Coronary artery (tissue), 2 donors: ENCODE measurements at regions not wholly inside any gene's neighbourhood (a gene's known extent, or its start where the extent isn't known, plus 50 kb on each side); places are given as distances from the start of the nearest gene placed in this dataset.

Experiments
- DNase-seq: peaks from one replicate; pipeline ENCODE4 v3.0.0-alpha.2; 2017; ENCODE audit warnings: low spot score
- H3K27ac ChIP-seq, 2 donors: fragments of 200-600 bp; sonication (generic); one replicate each; pipeline ENCODE4 v1.5.1; 2016 to 2019
- H3K4me3 ChIP-seq: fragments of 200-600 bp; sonication (generic); 2 replicates; pipeline ENCODE4 v1.5.1; 2016; ENCODE audit warnings: mild to moderate bottlenecking, moderate library complexity
- TF ChIP-seq, protein P1 (sequence below): fragments of 200-600 bp; sonication (generic); IDR thresholded peaks from one replicate; pipeline ENCODE4 v1.5.1; 2019; ENCODE audit warnings: antibody characterized with exemption

DNA sequence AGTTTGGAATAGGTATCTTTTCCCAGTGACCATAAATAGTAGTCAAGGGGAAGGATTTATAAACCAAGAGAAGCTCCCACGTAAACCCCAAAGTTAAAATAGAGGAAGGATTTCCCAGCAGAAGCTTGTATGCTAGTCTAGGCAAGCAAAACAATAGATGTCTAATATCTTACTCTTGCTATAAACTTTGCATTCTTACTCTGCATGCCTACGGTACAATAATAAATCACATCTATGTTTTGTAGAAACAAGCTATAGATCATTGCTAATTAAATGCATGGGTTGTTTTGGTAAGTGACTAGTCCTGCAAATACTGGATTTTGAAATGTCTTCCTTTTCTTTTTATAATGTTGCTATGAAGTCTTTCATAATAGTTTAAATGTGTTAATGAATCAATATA is 585.5 kb downstream of the INHBA start:
- H3K27ac ChIP-seq, result no peak overlapping the region
- TF ChIP-seq, protein P1, sequence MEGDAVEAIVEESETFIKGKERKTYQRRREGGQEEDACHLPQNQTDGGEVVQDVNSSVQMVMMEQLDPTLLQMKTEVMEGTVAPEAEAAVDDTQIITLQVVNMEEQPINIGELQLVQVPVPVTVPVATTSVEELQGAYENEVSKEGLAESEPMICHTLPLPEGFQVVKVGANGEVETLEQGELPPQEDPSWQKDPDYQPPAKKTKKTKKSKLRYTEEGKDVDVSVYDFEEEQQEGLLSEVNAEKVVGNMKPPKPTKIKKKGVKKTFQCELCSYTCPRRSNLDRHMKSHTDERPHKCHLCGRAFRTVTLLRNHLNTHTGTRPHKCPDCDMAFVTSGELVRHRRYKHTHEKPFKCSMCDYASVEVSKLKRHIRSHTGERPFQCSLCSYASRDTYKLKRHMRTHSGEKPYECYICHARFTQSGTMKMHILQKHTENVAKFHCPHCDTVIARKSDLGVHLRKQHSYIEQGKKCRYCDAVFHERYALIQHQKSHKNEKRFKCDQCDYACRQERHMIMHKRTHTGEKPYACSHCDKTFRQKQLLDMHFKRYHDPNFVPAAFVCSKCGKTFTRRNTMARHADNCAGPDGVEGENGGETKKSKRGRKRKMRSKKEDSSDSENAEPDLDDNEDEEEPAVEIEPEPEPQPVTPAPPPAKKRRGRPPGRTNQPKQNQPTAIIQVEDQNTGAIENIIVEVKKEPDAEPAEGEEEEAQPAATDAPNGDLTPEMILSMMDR, result no peak
- no peak overlapping the region for H3K4me3 ChIP-seq
- DNase-seq, result no peak

DNA sequence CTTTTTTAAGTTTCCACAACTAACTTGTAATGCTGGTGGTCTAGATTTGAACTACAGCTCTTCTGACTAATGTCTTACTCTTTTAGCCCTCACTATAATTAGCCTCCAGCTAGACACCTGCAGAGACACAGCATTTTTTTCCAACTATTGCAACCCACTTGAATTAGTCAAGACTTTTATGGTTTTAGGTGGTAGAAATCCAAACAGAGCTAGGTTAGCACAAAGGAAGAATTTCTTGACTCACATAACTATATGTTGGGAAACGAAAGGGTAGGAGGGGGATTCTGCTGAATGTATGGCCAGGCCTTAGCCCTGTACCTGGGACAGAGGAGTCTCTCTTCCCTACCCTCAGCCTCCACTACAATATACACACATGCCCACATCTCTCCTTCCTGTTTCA is 586.1 kb downstream of the INHBA start:
- TF ChIP-seq, protein P1, result no peak
- no peak overlapping the region for H3K4me3 ChIP-seq
- no peak for DNase-seq
- no peak overlapping the region for H3K27ac ChIP-seq

DNA sequence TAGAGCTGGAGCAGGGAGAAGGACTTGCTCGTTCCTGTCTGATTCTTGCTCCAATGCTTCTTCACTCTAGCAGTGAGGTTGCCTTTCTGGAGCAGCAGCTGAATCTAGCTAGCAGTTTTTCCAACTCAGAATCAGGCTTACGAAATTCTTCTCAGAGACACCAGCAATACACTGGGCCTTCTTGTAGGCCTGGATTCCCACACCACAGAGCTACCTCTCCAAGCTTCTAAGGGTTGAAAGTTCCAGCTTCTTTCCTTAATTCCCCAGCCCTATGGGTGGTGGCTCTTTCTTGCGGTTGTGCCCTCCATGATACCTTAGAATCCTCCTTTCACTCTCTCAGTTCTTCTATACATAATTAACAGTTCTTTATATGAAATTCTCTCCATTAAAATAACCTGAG is 586.6 kb downstream of the INHBA start:
- Histone ChIP-seq H3K4me3 (no peak overlapping the region), H3K27ac (no peak overlapping the region)
- TF ChIP-seq, protein P1, result no peak
- no peak for DNase-seq

DNA sequence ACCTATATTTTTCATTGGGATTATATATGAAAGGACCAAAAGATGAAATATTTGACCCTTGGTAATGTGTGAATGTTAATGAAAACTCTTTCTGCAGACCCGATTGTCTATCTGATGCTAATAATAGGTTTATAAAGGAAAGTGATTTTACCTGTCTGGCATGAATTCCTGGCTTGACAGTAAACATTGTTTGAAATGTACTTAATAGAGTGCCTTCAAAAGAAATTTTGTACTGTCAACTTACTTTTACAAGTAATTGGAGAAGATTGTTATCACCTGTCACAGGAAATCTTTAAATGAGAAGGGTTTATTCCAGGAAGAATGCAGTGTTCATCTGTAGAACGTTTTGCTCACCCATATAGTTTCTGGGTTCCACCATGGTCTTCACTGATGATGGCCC is 588.2 kb downstream of the INHBA start:
- no peak overlapping the region for H3K4me3 ChIP-seq
- TF ChIP-seq, protein P1, result no peak
- no peak overlapping the region for H3K27ac ChIP-seq
- no peak for DNase-seq

DNA sequence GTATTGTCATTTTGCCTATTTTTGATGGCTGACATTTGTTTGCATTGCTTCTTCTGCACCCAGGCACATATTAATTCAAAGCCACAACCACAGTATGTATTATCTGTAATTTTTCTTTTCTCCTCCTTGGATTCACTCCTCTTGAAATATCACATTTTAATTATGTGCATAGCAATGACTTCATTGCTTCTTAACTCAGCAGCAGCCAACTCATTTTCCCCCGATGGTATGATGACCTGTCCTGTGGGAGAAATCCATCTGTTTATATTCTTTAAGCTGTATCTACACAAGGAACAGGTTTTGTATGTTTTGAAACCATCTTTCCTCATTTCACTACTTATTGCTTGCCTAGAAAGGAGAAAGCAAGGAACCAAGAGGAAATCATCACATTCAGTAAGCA is 588.8 kb downstream of the INHBA start:
- no peak for DNase-seq
- TF ChIP-seq, protein P1, result no peak
- no peak overlapping the region for H3K27ac ChIP-seq
- no peak overlapping the region for H3K4me3 ChIP-seq

DNA sequence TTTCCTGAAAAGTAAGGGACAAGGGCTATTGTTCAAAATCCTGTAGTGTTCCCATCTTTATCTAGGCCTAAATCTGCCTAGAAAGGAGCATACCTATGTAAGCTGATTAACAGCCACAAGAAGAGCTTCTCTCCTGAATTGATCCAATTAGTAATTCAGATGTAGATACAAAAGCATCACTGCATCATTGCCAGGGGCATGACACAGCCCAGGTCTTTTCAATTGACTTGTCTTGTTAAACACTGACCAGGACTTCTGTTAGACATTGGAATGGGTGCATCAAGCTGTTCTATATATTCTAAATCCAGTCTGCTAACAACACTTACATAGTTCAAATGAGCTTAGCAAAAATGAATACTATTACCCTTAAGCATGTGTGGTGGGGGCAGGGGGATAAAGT is 589.2 kb downstream of the INHBA start:
- DNase-seq, result no peak

DNA sequence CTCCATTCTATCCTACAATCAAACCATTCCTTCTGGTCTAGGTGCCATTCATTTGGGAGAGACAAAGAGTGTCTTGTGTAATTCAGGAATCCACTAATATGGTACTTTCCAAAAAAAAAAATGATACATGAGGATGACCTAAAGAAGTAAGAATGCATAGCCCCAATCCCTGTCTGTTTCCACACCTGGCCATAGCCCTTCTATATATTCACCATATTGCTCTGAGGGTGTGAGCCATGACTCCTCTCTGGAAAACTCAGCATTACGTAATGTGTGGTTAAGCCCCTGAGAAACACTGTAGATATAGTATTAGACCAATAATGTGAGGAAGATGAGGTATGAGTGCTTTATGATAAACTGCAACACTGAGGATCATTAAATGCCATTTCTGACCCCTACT is 592.7 kb downstream of the INHBA start:
- DNase-seq, result no peak
- TF ChIP-seq, protein P1, result no peak
- Histone ChIP-seq H3K27ac (no peak overlapping the region), H3K4me3 (no peak overlapping the region)

More for the DNA sequence above, 589.2 kb downstream of the INHBA start:
- Histone ChIP-seq H3K4me3 (no peak overlapping the region), H3K27ac (no peak overlapping the region)
- TF ChIP-seq, protein P1, result no peak
